ENCODE measurements at regions not wholly inside any gene's neighbourhood (a gene's known extent, or its start where the extent isn't known, plus 50 kb on each side); places are given as distances from the start of the nearest gene placed in this dataset.

DNA sequence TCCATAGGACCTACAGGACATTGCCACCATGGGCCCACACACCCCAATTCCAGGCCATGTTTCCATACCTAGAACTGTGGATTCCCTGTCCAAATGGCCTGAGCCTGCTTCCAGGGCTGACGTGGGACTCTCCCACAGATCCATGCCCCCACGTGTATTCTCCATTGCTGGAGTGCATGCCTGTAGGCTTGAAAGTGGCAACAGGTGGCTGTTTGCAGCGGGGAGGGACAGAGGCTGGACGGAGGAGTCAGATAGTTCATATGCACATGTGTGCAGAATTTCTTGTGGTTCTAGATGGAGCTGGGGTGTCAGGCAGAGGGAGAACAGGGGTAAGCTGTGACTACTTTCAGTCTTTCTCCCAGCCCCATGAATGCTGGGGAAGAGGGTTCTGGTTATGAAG, 285.7 kb upstream of the ANKRD55 start:
- TF ChIP-seq POLR2A (IDR thresholded peaks at IDR 0.05), result no peak
- TF ChIP-seq, protein P1, sequence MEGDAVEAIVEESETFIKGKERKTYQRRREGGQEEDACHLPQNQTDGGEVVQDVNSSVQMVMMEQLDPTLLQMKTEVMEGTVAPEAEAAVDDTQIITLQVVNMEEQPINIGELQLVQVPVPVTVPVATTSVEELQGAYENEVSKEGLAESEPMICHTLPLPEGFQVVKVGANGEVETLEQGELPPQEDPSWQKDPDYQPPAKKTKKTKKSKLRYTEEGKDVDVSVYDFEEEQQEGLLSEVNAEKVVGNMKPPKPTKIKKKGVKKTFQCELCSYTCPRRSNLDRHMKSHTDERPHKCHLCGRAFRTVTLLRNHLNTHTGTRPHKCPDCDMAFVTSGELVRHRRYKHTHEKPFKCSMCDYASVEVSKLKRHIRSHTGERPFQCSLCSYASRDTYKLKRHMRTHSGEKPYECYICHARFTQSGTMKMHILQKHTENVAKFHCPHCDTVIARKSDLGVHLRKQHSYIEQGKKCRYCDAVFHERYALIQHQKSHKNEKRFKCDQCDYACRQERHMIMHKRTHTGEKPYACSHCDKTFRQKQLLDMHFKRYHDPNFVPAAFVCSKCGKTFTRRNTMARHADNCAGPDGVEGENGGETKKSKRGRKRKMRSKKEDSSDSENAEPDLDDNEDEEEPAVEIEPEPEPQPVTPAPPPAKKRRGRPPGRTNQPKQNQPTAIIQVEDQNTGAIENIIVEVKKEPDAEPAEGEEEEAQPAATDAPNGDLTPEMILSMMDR (IDR thresholded peaks at IDR 0.05 in 4 of 5, conservative IDR thresholded peaks at IDR 0.05 in 1 of 5), result no peak
- in situ Hi-C loops (cut with MboI; ENCODE audit: low sequenced_read_pairs in 4 of 4), result no loop called here
- intact Hi-C loops (cut with DNase I; ENCODE audit: low total_unique reads), result no loop called here
- ATAC-seq (no peak), DNase-seq (no peak)
- Histone ChIP-seq H3K27me3 (no peaks in the 10 kb centered on the region), H3K27ac (no peak overlapping the region), H3K4me3 (no peak overlapping the region), H3K9me3 (no peaks in the 10 kb centered on the region), H3K36me3 (no peaks in the 10 kb centered on the region), H3K4me1 (peaks cover 0 to 17% of the 10 kb centered on the region in 2 donors)

DNA sequence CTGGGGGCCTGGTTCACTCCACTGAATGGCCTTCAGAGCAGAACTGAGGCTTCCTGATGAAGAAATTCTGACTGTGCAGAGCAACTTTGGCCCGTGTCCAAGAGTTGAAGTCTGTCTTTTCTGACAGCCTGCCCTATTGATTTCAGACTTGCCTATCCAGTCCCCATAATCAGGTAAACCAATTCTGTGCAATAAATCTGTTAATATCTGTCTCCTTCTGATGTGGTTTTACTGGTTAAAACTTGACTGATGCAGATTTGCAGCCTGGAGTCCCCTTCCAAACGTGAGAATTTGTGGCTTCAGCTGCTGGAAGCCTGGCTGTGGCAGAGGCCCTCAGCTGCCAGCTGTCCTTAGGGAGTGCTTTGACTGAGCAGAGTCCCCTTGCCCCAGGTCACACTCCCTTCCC, 283.9 kb upstream of the ANKRD55 start:
- ATAC-seq, result peak in 1 of 2 donors; percentile 39
- H3K27ac ChIP-seq, result no peak overlapping the region
- H3K4me3 ChIP-seq, result no peak overlapping the region
- no peak for TF ChIP-seq POLR2A (IDR thresholded peaks at IDR 0.05)
- TF ChIP-seq, protein P1 (IDR thresholded peaks at IDR 0.05 in 4 of 5, conservative IDR thresholded peaks at IDR 0.05 in 1 of 5), result no peak
- in situ Hi-C loops (cut with MboI; ENCODE audit: low sequenced_read_pairs in 4 of 4), result no loop called here
- no peaks in the 10 kb centered on the region for H3K36me3 ChIP-seq
- no peaks in the 10 kb centered on the region for H3K27me3 ChIP-seq
- intact Hi-C loops (cut with DNase I; ENCODE audit: low total_unique reads), result no loop called here
- peak in 1 of 2 donors; percentile 20 for DNase-seq
- peaks cover 0 to 11% of the 10 kb centered on the region in 2 donors for H3K4me1 ChIP-seq
- H3K9me3 ChIP-seq, result no peaks in the 10 kb centered on the region

DNA sequence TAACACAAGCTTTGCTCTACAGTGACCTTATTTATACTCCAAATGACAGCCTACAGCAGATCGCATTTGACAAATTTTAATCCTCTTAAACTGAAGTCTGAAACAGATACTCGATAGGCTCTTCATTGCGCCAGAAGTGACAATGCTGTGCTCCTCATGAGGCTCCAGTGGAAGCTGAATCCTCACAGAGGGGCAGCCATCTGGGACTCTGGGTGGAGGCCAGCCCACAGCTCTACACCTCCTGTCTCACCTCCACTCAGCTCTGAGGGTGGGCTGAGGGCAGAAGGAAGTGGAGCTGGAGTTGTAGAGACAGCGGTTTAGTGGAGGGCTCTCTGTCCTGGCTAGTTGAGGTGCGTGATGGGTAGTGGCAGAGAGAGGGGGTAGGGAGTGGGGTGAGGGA, 283.3 kb upstream of the ANKRD55 start:
- no peak for DNase-seq
- no peak for ATAC-seq
- peaks cover 0 to 11% of the 10 kb centered on the region in 2 donors for H3K4me1 ChIP-seq
- intact Hi-C loops (cut with DNase I; ENCODE audit: low total_unique reads) (no loop called here), in situ Hi-C loops (cut with MboI; ENCODE audit: low sequenced_read_pairs in 4 of 4) (no loop called here)
- H3K9me3 ChIP-seq, result no peaks in the 10 kb centered on the region
- no peak for TF ChIP-seq POLR2A (IDR thresholded peaks at IDR 0.05)
- TF ChIP-seq, protein P1 (IDR thresholded peaks at IDR 0.05 in 4 of 5, conservative IDR thresholded peaks at IDR 0.05 in 1 of 5), result no peak
- no peak overlapping the region for H3K4me3 ChIP-seq
- peak overlapping the region in 1 of 4 donors; percentile 18 for H3K27ac ChIP-seq
- no peaks in the 10 kb centered on the region for H3K36me3 ChIP-seq
- H3K27me3 ChIP-seq, result no peaks in the 10 kb centered on the region

DNA sequence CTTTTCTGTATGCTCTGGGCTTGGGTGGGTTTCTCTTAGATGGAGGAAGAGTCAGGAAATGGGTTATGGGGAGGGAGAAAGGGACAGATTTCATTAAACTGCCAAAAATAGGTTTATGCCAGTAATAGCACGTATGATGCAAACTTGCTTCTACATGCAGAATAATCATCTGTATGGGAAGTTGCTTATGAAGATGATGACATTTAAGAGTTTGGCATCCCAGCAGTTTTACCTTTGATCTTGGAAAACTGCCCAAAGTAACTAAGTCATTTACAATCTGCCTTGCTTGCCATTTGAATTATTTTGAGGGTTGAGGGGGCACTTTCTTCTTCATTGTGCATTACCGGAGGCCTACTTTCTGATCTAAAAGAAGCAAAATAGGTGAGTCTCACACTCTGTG, 282.9 kb upstream of the ANKRD55 start:
- Histone ChIP-seq H3K4me1 (peaks cover 0 to 11% of the 10 kb centered on the region in 2 donors), H3K27ac (peak overlapping the region in 1 of 4 donors; percentile 18), H3K27me3 (no peaks in the 10 kb centered on the region), H3K36me3 (no peaks in the 10 kb centered on the region), H3K4me3 (no peak overlapping the region), H3K9me3 (no peaks in the 10 kb centered on the region)
- in situ Hi-C loops (cut with MboI; ENCODE audit: low sequenced_read_pairs in 4 of 4), result no loop called here
- ATAC-seq, result no peak
- TF ChIP-seq, protein P1 (IDR thresholded peaks at IDR 0.05 in 4 of 5, conservative IDR thresholded peaks at IDR 0.05 in 1 of 5), result no peak
- no peak for TF ChIP-seq POLR2A (IDR thresholded peaks at IDR 0.05)
- intact Hi-C loops (cut with DNase I; ENCODE audit: low total_unique reads), result no loop called here
- DNase-seq, result no peak

GRCh38 chr5:56515011-56515410, 281.9 kb upstream of the ANKRD55 start:
- no peaks in the 10 kb centered on the region for H3K27me3 ChIP-seq
- H3K9me3 ChIP-seq, result no peaks in the 10 kb centered on the region
- in situ Hi-C loops (cut with MboI; ENCODE audit: low sequenced_read_pairs in 4 of 4) (no loop called here), intact Hi-C loops (cut with DNase I; ENCODE audit: low total_unique reads) (no loop called here)
- H3K27ac ChIP-seq, result no peak overlapping the region
- TF ChIP-seq, protein P1 (IDR thresholded peaks at IDR 0.05 in 4 of 5, conservative IDR thresholded peaks at IDR 0.05 in 1 of 5), result no peak
- no peak for TF ChIP-seq POLR2A (IDR thresholded peaks at IDR 0.05)
- H3K4me1 ChIP-seq, result peaks cover 0 to 11% of the 10 kb centered on the region in 2 donors
- H3K36me3 ChIP-seq, result no peaks in the 10 kb centered on the region
- no peak for DNase-seq
- ATAC-seq, result no peak
- no peak overlapping the region for H3K4me3 ChIP-seq

Measured in gastrocnemius medialis (tissue), 4 donors.